Tibial nerve (tissue), 4 donors: ENCODE measurements at regions not wholly inside any gene's neighbourhood (a gene's known extent, or its start where the extent isn't known, plus 50 kb on each side); places are given as distances from the start of the nearest gene placed in this dataset.

Experiments used
- DNase-seq, 2 donors: peaks; one replicate each; pipeline ENCODE4 v3.0.0-alpha.2; 2019; ENCODE audit warnings: low spot score in 2 of 2
- H3K27ac ChIP-seq, 4 donors: fragments of 200-600 bp; sonication (generic) in 3 of 4; one replicate each; pipeline ENCODE4 v1.5.1; 2017 to 2019; ENCODE audit warnings: mild to moderate bottlenecking in 1 of 4
- H3K27me3 ChIP-seq, 2 donors: fragments of 200-600 bp; sonication (generic) in 1 of 2; one replicate each; pipeline versions ENCODE4 v1.5.1 to v1.6.0; 2017 to 2019
- H3K36me3 ChIP-seq, 3 donors: fragments of 200-600 bp; sonication (generic); one replicate each; pipeline ENCODE4 v1.5.1; 2018 to 2019
- H3K4me1 ChIP-seq, 4 donors: fragments of 200-600 bp; sonication (generic) in 3 of 4; one replicate each; pipeline ENCODE4 v1.5.1; 2017 to 2019
- H3K4me3 ChIP-seq, 4 donors: fragments of 200-600 bp; sonication (generic) in 3 of 4; one replicate each; pipeline ENCODE4 v1.5.1; 2017 to 2019; ENCODE audit warnings: mild to moderate bottlenecking in 1 of 4, moderate library complexity in 1 of 4
- H3K9me3 ChIP-seq, 4 donors: fragments of 200-600 bp; sonication (generic) in 3 of 4; one replicate each; pipeline ENCODE4 v1.5.1; 2017 to 2019
- CTCF ChIP-seq, 5 experiments: fragments of 200-600 bp in 3 of 5; fragments of 450-650 bp in 2 of 5; sonication (generic) in 3 of 5; IDR thresholded peaks; one replicate each; pipeline ENCODE4 v1.5.1; 2016 to 2019; ENCODE audit warnings: antibody characterized with exemption in 5 of 5, mild to moderate bottlenecking in 3 of 5, moderate library complexity in 2 of 5
- EP300 ChIP-seq, 2 donors: sonication (generic); formaldehyde crosslinking; IDR thresholded peaks; one replicate each; pipeline ENCODE4 v1.6.1; 2017; ENCODE audit warnings: antibody characterized with exemption in 2 of 2, mild to moderate bottlenecking in 1 of 2
- POLR2A ChIP-seq, 2 donors: fragments of 450-650 bp; IDR thresholded peaks; one replicate each; pipeline ENCODE4 v1.6.1; 2017; ENCODE audit warnings: antibody characterized with exemption in 2 of 2, mild to moderate bottlenecking in 2 of 2, moderate library complexity in 2 of 2
- WGBS, 2 donors: methylation state at CpG; one replicate each; pipeline ENCODE4 v1.1.5; 2018; 5-methylcytosine and 5-hydroxymethylcytosine counted together

GRCh38 chr6:165850434-165851019 lies 187.5 kb upstream of the PDE10A start:
- H3K4me3 ChIP-seq, result no peak overlapping the region
- H3K4me1 ChIP-seq, result peaks cover 0 to 18% (median 0%) of the 10 kb centered on the region in 4 donors
- TF ChIP-seq CTCF (IDR thresholded peaks at IDR 0.05) (peak; percentile 80 to 95 (median 91)), POLR2A (IDR thresholded peaks at IDR 0.05) (no peak), EP300 (IDR thresholded peaks at IDR 0.05) (no peak)
- H3K27ac ChIP-seq, result no peak overlapping the region
- H3K27me3 ChIP-seq, result peaks cover 0 to 34% of the 10 kb centered on the region in 2 donors
- 17 to 21% methylated on average over 9 of the region's 9 CpGs for WGBS, 2 donors
- no peaks in the 10 kb centered on the region for H3K36me3 ChIP-seq
- DNase-seq, result peak; percentile 64 to 81
- no peaks in the 10 kb centered on the region for H3K9me3 ChIP-seq

DNA sequence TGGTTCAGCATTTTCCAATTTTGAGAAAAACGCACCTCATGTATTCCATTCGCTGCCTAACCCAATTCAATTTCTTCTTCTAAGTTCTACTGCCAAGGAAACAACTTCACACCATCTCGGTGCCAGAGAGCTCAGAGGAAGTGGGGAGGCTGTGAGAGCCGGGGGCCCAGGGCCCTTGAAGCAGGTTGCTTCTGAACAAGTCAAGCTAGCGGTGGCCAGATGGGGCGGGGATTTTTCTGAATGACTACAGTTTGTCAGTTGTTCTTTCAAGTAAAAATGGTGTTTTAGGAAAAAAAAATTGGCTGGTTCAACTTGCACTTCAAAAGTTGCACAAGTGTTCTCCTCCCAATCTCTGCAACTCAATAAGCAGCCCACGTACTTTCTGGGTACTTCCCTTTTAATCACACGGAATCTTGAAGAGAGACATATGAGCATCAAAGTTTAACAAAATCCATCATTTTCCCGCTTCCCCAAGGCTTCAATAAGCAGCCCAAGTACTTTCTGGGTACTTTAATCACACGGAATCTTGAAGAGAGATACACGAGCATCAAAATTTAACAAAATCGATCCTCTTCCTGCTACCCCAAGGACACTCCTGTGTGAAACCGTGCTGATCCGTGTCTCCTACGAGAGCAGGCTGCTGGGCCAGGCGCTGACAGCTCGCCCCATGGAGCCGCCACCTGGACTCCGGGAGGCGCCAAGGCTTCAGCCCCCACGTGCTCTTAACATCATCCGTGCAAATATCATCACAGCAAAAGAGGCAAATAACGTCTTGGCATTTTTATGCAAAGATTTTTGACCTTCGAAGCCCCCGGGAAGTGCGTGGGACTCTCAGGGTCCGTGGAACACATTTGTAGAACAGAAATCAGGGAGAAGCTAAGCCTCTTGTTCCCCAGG lies 186.7 kb upstream of the PDE10A start:
- Histone ChIP-seq H3K27me3 (peaks cover 0 to 27% of the 10 kb centered on the region in 2 donors), H3K4me1 (peaks cover 0 to 18% (median 0%) of the 10 kb centered on the region in 4 donors), H3K4me3 (no peak overlapping the region), H3K9me3 (no peaks in the 10 kb centered on the region), H3K36me3 (no peaks in the 10 kb centered on the region), H3K27ac (no peak overlapping the region)
- 55 to 58% methylated on average over 27 of the region's 27 CpGs for WGBS, 2 donors
- no peak for TF ChIP-seq CTCF (IDR thresholded peaks at IDR 0.05)
- TF ChIP-seq POLR2A (IDR thresholded peaks at IDR 0.05), result no peak
- TF ChIP-seq EP300 (IDR thresholded peaks at IDR 0.05), result no peak
- no peak for DNase-seq

DNA sequence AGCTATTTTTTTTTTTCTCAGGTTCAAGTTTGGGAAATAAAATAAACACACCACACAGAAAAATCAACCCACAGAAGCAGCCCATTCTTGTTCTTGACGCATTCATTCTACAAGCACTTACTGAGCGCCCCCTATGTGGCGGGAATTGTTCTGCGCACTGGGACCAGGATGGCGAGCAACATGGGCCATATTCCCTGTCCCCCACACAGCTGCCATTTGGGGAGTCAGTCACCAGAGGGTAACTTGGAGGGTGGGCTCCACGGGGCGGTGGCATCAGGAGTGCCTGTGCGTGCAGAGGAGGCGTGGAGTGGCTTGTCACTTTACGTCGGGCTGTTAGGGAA lies 185.0 kb upstream of the PDE10A start:
- no peaks in the 10 kb centered on the region for H3K36me3 ChIP-seq
- H3K27me3 ChIP-seq, result peaks cover 0 to 10% of the 10 kb centered on the region in 2 donors
- peaks cover 0 to 11% (median 0%) of the 10 kb centered on the region in 4 donors for H3K4me1 ChIP-seq
- no peak for TF ChIP-seq EP300 (IDR thresholded peaks at IDR 0.05)
- no peak for TF ChIP-seq POLR2A (IDR thresholded peaks at IDR 0.05)
- no peak for TF ChIP-seq CTCF (IDR thresholded peaks at IDR 0.05)
- no peak overlapping the region for H3K27ac ChIP-seq
- no peaks in the 10 kb centered on the region for H3K9me3 ChIP-seq
- no peak for DNase-seq
- WGBS, 2 donors, result 93 to 95% methylated on average over 11 of the region's 11 CpGs
- no peak overlapping the region for H3K4me3 ChIP-seq

DNA sequence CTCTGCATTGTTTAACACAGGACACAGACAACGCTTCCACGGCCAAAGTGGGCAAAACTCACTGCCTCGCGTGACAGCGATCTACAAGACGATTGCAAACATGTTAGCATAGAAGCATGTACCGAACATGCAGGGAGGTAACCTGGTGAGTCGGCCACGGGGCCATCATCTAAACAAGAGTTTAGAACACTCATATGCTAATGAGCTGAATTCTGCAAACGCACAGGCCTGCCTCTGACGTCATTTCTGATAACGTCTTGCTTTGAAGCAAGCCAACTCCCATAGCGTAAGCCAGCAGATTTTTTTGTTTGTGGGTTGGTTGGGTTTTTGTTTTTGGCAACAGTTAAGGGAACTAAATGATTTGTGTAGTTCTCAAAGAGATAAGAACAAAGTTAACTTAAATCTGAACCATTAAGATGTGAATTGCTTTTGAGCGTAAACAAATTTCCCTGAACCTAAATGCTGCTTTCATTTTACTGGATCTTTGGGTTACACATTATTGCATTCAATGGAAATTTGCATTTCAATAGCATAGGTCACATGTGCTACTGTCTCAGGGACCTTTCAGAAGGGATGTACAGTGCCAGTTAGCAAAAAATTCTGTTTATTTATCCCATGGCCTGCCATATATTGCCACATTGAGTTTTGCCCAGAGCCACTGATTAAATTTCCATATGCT lies 184.5 kb upstream of the PDE10A start:
- no peak overlapping the region for H3K27ac ChIP-seq
- H3K4me3 ChIP-seq, result no peak overlapping the region
- 63 to 73% methylated on average over 14 of the region's 14 CpGs for WGBS, 2 donors
- peaks cover 0 to 11% (median 0%) of the 10 kb centered on the region in 4 donors for H3K4me1 ChIP-seq
- no peak for DNase-seq
- no peaks in the 10 kb centered on the region for H3K9me3 ChIP-seq
- H3K36me3 ChIP-seq, result no peaks in the 10 kb centered on the region
- TF ChIP-seq CTCF (IDR thresholded peaks at IDR 0.05) (no peak), EP300 (IDR thresholded peaks at IDR 0.05) (no peak), POLR2A (IDR thresholded peaks at IDR 0.05) (no peak)
- peaks cover 0 to 9% of the 10 kb centered on the region in 2 donors for H3K27me3 ChIP-seq
